ENCODE measurements at regions not wholly inside any gene's neighbourhood (a gene's known extent, or its start where the extent isn't known, plus 50 kb on each side); places are given as distances from the start of the nearest gene placed in this dataset.

DNA sequence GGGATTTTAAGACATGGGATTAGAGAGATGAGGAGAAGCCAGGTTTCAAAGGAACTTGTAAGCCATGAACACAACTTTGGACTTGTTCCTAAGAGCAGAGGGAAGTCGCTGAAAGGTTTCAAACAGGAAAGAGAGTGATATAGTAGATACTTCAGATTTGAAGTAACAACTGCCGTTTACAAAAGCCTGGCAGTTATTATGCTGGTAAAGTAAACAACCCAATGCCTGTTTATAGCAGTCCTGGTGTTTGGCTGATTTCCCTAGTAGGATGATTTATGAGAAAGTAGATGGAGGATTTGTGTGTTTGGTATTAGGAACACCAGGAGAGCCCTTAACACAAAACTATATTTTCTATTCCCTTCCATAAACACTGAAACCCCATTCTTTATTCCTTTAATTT is 285.7 kb downstream of the RMST start:
- TF ChIP-seq EP300 (IDR thresholded peaks at IDR 0.05) (no peak), POLR2AphosphoS5 (IDR thresholded peaks at IDR 0.05) (no peak), POLR2A (IDR thresholded peaks at IDR 0.05) (no peak)
- TF ChIP-seq, protein P1, sequence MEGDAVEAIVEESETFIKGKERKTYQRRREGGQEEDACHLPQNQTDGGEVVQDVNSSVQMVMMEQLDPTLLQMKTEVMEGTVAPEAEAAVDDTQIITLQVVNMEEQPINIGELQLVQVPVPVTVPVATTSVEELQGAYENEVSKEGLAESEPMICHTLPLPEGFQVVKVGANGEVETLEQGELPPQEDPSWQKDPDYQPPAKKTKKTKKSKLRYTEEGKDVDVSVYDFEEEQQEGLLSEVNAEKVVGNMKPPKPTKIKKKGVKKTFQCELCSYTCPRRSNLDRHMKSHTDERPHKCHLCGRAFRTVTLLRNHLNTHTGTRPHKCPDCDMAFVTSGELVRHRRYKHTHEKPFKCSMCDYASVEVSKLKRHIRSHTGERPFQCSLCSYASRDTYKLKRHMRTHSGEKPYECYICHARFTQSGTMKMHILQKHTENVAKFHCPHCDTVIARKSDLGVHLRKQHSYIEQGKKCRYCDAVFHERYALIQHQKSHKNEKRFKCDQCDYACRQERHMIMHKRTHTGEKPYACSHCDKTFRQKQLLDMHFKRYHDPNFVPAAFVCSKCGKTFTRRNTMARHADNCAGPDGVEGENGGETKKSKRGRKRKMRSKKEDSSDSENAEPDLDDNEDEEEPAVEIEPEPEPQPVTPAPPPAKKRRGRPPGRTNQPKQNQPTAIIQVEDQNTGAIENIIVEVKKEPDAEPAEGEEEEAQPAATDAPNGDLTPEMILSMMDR (IDR thresholded peaks at IDR 0.05) = no peak
- Histone ChIP-seq H3K27me3 (no peaks in the 10 kb centered on the region), H3K36me3 (no peaks in the 10 kb centered on the region), H3K4me1 (peaks cover 0 to 11% (median 0%) of the 10 kb centered on the region in 4 donors), H3K4me3 (no peak overlapping the region), H3K9me3 (no peaks in the 10 kb centered on the region), H3K27ac (no peak overlapping the region)
- WGBS, 5 donors = 2 to 13% (median 5%) methylated on average over 2 of the region's 2 CpGs
- intact Hi-C loops (cut with DNase I; ENCODE audit: low total_unique reads) = no loop called here
- DNase-seq = no peak

DNA sequence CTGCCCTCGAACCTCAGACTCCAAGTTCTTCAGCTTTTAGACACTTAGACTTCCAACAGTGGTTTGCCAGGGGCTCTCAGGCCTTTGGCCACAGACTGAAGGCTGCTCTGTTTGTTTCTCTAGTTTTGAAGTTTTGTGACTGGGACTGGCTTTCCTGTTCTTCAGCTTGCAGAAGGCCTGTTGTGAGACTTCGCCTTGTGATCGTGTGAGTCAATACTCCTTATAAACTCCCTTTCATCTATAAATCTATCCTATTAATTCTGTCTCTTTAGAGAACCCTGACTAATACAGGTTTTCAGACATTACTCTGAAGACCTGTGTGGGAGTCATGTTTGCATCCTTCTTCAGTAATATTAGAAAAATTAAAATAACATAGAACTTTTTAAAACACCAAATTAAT is 289.1 kb downstream of the RMST start:
- no peak for DNase-seq
- H3K9me3 ChIP-seq = no peaks in the 10 kb centered on the region
- H3K4me1 ChIP-seq = peaks cover 0 to 11% (median 0%) of the 10 kb centered on the region in 4 donors
- intact Hi-C loops (cut with DNase I; ENCODE audit: low total_unique reads) = no loop called here
- no peak overlapping the region for H3K27ac ChIP-seq
- H3K27me3 ChIP-seq = no peaks in the 10 kb centered on the region
- 67 to 97% (median 82%) methylated on average over 3 of the region's 3 CpGs for WGBS, 5 donors
- H3K4me3 ChIP-seq = no peak overlapping the region
- no peaks in the 10 kb centered on the region for H3K36me3 ChIP-seq
- TF ChIP-seq POLR2A (IDR thresholded peaks at IDR 0.05) = no peak
- no peak for TF ChIP-seq POLR2AphosphoS5 (IDR thresholded peaks at IDR 0.05)
- TF ChIP-seq EP300 (IDR thresholded peaks at IDR 0.05) = no peak
- TF ChIP-seq, protein P1 (IDR thresholded peaks at IDR 0.05) = no peak

DNA sequence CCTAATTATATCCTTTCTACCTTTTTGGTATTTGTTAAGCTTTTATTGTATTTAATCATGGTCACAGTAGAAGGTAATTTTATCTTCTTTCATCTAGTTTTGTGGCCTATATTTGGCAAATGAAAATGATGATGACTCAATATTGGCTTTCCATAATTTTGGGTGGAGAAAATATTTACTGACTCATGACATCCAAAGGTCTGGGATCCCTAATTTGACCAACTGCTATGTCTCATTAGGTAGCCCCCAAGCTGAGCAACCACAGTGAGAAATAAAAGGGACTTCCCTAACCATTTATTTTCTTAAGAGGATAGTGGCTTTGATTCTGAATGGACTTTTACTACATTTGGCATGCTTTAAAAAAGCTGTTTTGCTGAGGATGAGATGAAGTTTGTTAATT is 289.5 kb downstream of the RMST start:
- no peak overlapping the region for H3K4me3 ChIP-seq
- peaks cover 0 to 11% (median 0%) of the 10 kb centered on the region in 4 donors for H3K4me1 ChIP-seq
- DNase-seq = no peak
- H3K9me3 ChIP-seq = no peaks in the 10 kb centered on the region
- intact Hi-C loops (cut with DNase I; ENCODE audit: low total_unique reads) = no loop called here
- no peaks in the 10 kb centered on the region for H3K27me3 ChIP-seq
- no peak overlapping the region for H3K27ac ChIP-seq
- H3K36me3 ChIP-seq = no peaks in the 10 kb centered on the region
- TF ChIP-seq POLR2A (IDR thresholded peaks at IDR 0.05) (no peak), POLR2AphosphoS5 (IDR thresholded peaks at IDR 0.05) (no peak), EP300 (IDR thresholded peaks at IDR 0.05) (no peak)
- TF ChIP-seq, protein P1 (IDR thresholded peaks at IDR 0.05) = no peak

DNA sequence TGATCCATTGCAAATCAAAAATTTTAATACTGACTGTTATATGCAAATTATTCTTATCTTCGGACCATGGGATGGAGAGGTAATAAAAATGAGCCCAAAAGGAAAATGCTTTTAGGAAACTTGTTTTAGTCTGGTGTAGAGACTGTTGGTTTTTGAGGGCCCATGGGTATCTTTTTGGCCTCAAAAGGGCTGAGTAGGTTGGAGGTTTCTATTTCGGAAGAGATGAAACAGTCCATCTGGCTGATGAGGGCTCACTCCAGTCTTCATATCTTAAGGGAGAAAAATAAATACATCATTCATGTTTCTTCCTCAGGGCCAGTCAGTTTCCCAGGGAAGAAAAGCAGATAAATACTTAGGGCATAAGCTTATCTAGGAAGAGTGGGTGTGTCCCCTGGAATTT is 290.7 kb downstream of the RMST start:
- no peak overlapping the region for H3K27ac ChIP-seq
- 67 to 78% (median 72%) methylated on average over 2 of the region's 2 CpGs for WGBS, 5 donors
- H3K27me3 ChIP-seq = no peaks in the 10 kb centered on the region
- no peak for DNase-seq
- intact Hi-C loops (cut with DNase I; ENCODE audit: low total_unique reads) = no loop called here
- no peak overlapping the region for H3K4me3 ChIP-seq
- H3K9me3 ChIP-seq = no peaks in the 10 kb centered on the region
- TF ChIP-seq, protein P1 (IDR thresholded peaks at IDR 0.05) = no peak
- TF ChIP-seq POLR2AphosphoS5 (IDR thresholded peaks at IDR 0.05) (no peak), POLR2A (IDR thresholded peaks at IDR 0.05) (no peak)
- H3K4me1 ChIP-seq = peaks cover 0 to 6% (median under 1%) of the 10 kb centered on the region in 4 donors
- H3K36me3 ChIP-seq = no peaks in the 10 kb centered on the region

Data from stomach (tissue), 8 donors.